NCI-H146 treated with DMSO at 0.1 percent for 48 hours (cell line): ENCODE measurements at regions not wholly inside any gene's neighbourhood (a gene's known extent, or its start where the extent isn't known, plus 50 kb on each side); places are given as distances from the start of the nearest gene placed in this dataset.
"Not testable (repeated sequence)": the region's sequence is repeated elsewhere in the genome, so short reads cannot be mapped to it uniquely, and the experiment has no call there.

Experiments used
- DNase-seq: peaks from one replicate; lab custom pipeline; 2025; ENCODE audit not compliant: unreplicated experiment; lab: John Stamatoyannopoulos, UW

DNA sequence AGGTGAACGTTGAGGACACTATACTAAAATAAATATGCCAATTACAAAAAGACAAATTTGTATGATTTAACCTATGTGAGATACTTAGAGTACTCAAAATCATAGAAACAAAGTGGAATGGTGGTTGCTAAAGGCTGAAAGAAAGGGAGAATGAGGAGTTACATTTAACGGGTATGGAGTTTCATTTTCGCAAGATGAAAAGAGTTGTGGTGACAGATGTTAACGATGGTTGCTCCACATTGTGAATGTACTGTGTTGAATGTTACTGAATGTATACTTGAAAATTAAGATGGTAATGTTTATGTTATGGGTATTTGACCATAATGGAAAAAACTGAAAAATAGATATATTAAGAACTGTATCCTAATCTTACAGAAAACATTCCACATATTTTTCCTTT is 51.3 kb upstream of the MOCS2 start:
- no peak for DNase-seq

DNA sequence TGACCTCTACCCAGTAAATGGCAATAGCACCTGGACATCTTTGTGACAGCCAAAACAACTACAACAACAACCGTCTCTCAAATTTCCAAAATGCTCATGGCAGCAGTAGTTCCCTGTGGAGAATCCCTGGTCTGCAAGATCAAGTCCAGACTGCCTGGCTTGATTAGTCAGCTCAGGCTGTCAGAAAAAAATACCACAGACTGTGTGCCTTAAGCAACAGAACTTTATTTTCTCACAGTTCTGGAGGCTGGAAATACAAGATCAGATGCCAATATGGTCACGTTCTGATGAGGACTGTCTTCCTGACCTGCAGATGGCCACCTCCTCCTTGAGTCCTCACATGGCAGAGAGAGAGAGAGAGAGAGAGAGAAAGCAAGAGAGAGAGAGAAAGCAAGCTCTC is 52.3 kb upstream of the MOCS2 start:
- no peak for DNase-seq

DNA sequence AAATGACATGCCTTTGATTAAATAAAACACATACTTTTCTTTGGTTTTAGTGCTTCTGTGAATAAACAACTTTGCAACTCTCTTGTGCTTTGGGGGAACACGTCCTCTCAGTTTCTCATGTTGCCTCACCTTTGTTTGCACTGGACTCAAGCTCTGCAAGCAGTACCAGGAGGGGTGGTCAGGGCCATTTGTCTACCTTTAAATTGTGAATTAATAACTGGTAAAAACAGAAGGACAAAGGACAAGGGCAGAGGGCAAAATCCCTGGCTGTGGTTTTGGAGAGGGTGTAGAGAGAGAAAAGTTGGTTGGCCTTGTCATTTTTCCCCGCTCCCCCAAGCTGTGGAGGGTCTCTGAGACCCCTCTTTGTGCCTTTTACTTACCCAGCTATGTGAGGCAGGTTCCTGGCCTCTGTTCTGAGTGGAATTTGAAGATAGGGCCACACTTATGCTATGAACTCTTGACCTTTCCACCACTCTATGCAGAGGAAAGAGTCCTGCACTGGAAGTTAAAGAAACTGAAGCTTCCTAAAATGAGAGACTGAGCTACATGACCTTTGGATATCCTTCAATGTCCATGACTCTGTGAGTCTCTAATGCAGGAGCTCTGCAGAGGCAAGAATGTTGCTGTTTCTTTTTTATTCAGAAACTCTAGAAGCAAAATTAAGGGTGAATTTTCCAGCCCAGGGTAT is 55.1 kb upstream of the MOCS2 start:
- DNase-seq: no peak

DNA sequence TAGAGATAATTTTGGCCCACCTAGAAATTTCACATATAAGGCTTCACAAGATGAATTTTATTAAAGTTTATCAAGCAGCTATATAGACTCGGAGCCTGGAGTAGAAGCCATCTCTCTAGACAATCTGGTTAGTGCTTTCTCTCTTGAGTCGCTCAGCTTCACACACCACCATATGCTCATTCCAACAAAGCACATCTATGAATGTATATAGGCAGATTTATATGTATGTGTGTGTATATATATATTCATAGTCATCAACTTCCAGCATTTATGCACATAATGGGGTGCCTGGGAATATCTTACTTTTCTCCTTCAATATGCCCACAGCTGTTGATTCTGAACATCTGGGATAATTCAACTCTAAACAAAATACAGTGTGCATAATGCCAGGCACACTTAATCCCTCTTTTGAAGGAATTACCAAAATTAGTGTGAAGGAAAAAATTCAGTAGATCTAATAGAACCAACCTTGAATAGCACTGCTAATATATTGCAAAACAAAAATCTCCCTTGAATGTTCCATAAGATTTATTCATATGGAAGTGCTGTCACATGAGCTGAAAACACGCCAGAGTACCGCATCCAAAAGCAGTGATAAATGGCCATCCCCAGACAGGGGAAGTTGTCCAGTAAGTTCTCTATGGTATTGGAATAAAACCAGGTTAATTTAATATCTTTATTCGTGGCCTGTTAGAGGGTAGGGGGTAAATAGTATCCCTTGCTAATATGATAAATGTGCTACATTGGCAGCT is 56.0 kb upstream of the MOCS2 start:
- no peak for DNase-seq

DNA sequence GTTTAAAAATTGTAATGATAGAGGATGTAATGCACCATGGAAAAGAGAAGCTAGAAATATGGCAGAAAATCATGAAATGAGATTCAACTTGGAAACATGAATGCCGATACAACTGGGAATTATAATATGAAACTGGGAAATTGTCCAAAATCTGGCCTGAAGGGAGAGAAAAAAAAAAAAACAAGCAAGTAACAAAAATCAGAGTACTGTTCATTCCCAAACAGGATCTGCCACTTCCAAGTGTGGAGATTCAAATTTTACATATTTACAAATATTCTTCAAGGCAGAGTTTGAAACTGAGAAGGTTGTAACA is 56.6 kb upstream of the MOCS2 start:
- no peak for DNase-seq

DNA sequence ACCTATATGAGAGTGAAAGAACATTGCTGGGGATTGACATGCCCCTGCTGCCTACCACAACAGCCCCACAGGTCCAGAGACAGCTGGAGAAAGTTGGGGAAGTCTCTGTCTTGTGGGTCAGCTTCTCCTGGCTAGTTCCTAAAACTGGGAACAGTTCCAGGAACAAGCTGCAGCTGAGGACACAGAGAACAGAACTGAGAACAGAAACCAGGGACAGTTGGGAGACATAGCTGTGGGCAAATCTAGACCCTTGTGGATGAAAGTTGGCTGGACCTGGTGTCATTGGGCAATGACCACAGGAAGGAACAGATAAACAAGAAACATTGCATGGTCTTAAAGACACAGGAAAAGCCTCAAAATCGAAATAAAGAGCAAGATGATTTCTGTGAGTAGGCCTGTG is 58.3 kb upstream of the MOCS2 start:
- DNase-seq: no peak

DNA sequence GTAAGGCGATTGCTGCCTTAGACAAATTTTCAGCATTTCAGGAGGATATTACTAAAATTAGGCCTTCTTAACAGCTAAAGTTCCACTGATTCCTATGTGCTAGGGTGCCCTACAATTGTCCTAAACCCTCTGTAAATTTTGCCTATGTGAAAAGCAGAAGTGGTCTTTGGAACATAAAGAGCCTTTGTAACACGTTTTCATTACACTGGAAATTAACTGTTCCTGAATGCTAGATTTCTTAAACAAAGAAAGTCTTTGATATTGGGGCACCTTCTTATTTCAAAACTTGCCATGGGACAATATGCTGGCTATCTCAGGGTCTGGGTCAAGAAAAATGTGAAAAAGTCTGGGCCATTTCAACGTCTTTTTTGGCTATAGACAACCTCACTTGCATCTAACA is 60.4 kb upstream of the MOCS2 start:
- no peak for DNase-seq

DNA sequence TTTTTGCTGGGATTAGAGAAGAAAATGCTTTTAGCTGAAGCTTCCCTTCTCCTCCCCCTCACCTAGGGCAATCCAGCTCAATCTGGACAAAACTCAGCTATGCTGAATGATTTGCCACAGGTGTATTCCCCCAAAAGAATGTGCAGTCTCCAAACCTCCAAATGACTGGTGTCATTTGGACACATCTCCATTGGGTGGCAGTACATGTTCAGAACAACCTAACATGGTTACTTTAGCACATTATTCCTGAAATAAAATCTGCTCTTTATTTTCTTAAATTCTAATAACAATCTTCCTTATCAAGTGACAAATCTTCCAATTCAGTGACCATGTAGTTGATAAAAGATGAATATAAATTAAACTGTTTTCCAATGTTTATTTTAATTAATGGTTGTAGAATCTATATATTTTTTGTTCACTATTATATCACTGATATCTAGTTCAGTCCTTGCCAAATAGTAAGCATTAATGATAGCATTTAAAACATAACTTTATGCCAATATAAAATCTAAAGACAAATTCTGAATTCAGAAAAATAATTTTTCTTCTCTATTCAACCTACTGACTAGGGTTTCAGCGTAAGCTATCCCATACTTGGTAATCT is 61.3 kb upstream of the MOCS2 start:
- peak; percentile 8 for DNase-seq

DNA sequence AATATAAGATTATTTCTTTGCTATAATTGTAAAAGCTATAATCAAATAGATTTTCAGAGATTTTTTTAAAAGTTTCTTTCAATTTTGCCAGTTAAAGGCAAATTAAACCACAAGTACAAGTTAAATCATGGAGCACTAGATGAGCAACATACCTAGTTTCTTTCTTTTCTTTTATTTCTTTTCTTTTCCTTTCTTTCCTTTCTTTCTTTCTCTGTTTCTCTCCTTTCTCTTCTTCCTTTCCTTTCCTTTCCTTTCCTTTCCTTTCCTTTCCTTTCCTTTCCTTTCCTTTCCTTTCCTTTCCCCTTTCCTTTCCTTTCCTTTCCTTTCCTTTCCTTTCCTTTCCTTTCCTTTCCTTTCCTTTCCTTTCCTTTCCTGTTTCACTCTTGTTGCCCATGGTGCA is 62.5 kb upstream of the MOCS2 start:
- not testable (repeated sequence) for DNase-seq

DNA sequence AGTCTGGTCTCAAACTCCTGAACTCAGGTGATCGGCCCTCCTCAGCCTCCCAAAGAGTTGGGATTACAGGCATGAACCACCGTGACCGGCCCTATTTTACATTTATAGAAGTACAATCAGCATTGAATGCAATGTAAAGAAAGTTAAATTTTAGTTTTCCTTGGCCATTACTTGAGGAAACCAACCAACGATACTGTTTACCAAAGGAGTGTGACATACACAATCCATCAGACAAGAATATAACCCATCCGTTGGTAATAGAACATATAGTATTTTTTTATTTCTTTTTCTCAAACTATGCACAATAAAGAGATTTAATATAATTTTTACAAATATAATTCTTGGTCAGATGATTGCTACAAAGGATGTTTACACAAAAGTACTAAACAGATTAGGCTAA is 63.1 kb upstream of the MOCS2 start:
- DNase-seq: no peak

DNA sequence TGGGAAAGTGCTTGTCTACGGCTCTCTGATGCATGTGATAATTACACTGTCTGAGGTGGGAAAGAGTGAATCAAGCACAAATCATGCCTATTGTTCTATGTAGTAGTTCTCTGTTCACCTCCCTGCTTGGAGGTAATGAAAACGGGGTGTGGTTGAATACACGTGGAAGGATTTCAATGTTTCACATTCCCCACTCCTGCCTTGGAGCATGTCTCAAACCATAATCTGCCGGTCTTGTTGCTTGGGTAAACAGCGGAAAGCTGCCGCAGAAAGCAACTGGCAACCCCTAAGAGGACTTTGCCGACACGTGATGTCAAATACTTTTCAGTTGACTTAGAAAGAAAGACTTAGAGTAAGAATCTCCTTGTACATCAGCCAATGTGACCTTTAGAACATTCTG is 63.5 kb upstream of the MOCS2 start:
- DNase-seq: no peak

DNA sequence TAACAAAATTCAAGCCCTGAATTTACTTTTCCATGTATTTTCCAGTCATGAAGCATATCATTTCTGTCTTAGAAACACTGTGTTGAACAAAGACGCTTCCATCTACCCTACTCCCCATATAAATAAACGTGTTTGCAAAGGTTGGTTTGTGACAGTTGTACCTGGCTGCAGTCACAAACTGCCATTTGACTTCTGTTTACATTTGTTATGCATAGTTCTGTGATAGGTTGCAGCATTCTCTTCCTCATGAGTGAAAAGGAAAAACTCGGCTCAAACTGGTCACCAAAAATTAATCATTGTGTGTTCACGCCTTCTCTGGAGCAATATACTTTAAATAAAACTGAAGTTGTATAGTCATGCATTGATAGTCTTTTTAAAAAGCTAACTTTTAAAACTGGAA is 69.3 kb upstream of the MOCS2 start:
- DNase-seq: no peak

DNA sequence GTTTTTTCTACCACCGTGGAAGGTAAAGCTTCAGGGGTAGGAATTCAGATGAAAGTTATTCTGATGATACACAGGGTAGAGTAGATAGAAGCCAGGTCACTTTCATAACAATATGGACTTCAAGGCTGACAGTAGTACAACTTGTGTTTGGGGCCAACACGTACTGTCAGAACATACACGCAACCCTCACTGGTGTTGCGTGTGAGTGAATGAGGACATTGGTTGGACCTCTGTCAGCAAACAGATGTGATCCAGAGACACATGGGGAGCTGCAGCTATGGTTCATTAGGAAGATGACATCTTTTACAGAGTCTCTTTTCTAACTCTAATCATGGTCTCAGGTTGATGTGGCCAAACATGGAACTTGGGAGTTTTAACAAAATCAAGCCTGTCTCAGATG is 70.1 kb upstream of the MOCS2 start:
- no peak for DNase-seq

DNA sequence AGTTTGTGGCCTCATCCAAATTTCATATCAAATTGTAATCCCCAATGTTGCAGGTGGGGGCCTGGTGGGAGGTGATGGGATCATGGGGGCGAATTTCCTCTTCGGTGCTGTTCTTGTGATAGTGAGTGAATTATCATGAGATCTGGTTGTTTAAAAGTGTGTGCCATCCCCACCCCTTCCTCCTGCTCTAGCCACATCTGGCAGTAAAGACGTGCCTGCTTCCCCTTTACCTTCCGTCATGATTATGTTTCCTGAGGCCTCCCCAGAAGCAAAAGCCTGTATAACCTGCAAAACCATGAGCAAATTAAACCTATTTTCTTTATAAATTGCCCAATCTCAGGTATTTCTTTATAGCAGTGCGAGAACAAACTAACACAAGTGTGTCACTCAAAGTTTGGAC is 71.0 kb upstream of the MOCS2 start:
- DNase-seq: no peak

DNA sequence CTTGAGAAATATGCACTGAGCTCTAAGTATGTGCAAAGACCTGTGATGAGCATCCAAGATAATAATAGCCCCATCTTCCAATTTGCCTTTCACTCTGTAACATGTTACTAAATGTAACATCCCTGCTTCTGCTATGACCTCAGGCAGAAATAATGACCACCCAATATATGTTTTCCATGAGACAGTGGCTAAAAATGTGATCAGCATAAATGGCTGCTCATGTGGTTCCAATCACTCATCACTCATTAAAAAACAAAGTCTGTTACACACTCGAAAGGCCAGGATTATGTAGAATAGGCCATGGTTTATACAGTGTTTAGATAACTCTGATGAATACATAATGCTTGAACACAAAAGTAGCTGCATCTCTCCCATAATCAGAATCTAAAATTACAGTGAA is 71.4 kb upstream of the MOCS2 start:
- no peak for DNase-seq

DNA sequence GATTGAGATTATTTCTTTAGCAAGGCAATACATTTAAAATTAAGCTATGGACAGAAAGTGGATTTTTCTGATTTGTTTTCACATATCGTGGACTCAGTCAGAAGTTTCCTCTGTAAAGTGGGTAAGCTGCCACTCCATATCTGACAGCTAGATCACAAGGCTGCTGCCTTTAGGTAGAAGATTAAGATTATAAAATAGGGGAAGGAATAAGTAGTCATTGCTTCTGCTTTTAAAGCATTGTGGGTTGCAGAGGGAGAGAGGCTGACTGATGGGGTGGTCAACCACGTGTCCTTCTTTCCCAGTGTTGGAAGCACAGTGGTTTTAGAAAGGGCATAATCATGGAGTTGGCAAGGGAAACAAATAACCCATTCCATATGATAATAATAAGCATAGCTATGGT is 74.3 kb upstream of the MOCS2 start:
- DNase-seq: no peak

DNA sequence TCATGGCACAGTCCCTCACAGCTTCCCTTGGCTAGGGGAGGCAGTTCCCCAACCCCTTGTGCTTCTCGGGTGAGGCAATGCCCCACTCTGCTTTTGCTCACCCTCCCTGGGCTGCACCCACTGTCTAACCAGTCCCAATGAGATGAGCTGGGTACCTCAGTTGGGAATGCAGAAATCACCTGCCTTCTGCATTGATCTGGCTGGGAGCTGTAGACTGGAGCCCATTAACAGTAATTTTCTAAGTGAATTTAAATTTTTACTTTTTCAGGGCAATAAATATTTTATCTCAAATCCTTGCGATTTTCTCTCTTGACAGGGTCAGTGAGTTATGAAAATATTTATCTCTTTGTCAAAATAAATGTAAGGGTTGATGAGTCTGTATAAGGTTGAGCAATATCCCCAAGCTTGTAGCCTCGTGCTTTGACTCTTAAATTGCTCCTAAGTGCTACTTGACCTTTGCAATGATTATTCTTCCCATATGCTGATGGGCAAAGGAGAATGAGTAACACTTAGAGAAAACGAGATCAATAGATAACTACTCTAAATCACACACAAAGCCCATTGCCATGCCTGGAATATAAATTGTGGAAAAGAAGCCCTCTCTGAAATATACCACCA is 82.1 kb upstream of the MOCS2 start:
- no peak for DNase-seq

DNA sequence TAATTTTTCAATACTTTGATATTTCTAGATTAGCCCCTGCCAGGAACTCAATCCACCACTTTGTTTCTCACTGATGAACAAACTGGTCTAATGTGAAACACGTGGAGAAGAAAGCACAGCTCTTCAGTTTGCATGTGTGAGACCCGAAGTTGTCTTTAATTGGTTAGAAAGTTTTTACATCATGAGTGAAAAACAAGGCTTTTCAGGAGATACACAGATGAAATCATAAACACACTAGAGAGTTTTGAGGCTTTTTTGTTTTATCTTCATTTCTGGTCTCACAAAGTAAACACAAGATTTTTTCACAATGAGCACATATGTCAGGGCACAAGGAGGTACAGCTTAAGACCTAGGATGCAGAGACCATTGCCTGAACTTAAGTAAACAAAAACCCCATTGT is 84.5 kb upstream of the MOCS2 start:
- DNase-seq: no peak

DNA sequence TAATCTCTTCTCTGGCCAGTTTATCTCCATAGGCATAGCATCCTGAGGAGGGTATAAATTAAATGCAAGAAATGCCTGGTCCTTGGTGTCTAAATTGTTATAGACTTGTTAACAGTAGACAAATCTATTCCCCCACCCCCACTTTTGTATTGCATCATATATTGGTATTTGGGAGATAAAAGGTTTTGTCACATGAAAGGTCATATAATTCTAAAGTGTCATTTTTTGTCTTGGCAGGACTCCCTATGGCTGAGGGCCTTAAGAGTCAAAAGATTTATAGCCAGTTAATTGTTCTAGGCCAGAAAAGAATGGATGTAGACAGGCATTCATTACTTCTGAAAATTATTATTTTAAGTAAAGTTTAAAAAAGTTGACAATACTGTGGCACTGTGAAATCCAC is 90.3 kb upstream of the MOCS2 start:
- DNase-seq: no peak

DNA sequence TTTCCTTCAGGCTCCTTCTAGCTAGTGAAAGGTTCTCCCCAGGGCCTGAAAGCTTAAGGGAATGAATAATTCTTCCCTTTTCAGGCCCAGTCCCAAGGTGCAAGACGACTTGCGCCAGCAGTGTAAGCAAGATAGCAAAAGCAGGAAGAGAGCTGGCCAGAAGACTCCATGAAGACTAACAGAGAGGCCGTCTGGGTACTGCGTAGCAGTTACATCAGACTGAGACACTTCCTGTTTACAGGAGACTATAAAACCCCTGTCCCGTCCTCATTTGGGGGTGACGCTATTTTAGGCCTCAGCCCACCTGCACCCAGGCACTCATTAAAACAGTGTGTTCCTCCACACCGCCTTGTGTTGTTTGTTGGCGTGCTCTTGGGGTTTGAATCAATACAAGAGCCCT is 90.7 kb upstream of the MOCS2 start:
- no peak for DNase-seq

DNA sequence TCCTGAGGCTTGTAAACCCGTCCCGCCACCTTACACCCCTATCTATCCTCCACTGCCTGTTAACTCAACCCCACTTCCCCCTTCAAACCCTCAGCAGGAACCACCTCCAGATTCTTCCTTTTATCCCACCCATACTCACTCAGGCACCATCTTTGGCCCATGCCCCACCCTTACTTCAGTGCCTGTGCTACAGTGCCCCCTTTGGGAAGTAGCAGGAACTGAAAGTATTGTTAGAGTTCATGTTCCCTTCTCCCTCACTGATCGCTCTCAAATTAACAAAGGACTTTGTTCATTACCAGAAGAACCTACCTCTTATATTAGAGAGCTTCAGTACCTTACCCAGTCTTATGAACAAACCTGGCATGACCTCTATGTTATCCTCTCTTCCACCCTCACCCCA is 92.2 kb upstream of the MOCS2 start:
- no peak for DNase-seq

DNA sequence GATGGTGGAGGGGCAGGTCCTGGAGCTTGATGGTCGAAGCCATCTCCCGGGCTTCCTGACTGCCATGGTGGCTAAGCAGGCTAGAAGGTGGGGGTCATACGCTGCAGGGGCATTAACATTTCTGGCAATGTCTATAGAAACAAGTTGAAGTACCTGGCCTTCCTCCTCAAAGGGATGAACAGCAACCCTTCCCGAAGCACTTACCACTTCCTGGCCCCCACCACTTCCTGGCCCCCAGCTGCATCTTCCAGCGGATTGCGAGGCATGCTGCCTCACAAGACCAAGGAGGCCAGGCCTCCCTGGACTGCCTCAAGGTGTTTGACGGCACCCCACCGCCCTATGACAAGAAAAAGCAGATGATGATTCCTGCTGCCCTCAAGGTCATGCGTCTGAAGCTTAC is 97.0 kb upstream of the MOCS2 start:
- no peak for DNase-seq
